NCI-H460 (cell line): ENCODE measurements at regions not wholly inside any gene's neighbourhood (a gene's known extent, or its start where the extent isn't known, plus 50 kb on each side); places are given as distances from the start of the nearest gene placed in this dataset.

Source experiments
- DNase-seq: peaks from one replicate; pipeline ENCODE4 v3.0.0-alpha.2; 2016; ENCODE audit warnings: low read depth; ENCODE audit errors: extremely low read depth

DNA sequence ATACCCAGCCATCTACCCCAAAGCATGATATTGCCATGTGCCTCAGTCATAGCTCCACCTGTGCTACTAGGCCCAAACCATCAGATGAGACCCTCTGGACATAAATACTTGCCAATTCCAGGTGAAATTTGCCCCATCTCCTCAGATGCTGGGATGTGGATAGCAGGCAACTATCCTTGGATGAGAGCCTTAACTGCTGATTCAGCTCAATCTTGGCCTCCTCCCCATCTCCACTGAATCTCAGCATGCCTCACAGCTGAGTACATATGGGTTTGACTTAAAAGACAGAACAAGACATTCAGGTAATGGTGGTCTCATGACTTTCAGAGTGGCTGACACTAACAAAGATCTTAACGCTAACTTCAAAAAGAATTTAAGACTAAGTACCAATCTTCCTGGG lies 50.8 kb upstream of the KLHL13 start:
- no peak for DNase-seq

DNA sequence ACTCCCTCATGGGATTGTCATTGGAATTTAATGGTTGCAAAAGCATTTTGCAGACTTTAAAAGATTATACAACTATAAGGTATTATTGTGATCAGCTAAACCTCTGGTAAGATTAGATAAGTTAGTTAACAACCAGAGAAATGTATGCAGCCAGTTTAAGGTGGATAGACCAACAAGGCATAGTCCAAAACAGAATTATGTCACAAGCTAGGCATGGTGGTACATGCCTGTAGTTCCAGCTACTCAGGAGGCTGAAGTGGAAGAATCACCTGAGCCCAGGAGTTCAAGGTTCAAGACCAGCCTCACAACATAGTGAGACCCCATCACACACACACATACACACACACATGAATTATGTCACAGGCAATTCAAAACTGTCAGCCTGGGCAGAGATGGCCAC lies 54.7 kb upstream of the KLHL13 start:
- no peak for DNase-seq

DNA sequence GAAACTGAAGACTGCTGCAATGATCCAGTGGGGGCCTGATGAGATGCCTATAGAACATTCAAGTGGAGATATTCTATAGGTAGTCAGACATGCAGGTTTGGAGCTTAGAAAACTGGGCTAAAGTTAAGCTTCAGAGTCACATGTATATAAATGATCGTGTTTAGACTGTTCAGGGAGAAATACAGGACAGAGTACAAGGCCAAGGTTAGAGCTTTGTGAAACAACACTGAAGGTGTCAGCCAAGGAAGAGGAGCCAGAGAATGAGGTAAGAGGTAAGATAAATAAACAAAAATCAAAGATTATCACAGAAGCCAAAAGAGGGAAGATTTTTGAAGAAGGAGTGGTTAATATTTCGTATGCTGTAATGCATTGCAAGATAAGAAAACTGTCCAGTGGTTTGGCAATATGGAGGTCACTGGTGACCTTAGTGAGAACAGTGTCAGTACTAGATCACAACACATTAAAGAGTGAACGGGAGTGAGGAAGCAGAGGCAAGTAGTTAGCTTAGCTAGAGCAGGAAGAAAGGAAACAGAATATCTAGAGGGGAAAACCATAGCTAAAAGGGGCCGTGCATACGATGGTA lies 58.0 kb upstream of the KLHL13 start:
- no peak for DNase-seq

DNA sequence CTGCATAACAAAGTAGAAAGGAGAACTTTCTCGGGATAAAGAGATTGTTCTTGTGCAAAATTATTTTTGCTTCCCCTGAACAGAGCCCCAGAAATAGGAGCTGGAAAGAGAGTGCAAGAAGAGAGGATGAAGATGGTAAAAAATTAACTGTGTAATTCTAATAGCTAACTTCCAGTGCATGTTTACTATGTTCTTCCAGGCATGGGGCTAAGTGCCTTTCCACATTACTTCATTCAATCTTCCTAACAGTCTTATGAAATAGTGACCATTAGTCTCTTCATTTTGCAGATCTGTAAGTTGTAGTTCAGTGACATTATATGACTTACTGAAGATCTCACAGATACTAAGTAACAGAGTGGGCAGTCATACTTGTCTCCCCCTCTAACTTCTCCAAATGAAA lies 61.1 kb upstream of the KLHL13 start:
- DNase-seq = no peak

DNA sequence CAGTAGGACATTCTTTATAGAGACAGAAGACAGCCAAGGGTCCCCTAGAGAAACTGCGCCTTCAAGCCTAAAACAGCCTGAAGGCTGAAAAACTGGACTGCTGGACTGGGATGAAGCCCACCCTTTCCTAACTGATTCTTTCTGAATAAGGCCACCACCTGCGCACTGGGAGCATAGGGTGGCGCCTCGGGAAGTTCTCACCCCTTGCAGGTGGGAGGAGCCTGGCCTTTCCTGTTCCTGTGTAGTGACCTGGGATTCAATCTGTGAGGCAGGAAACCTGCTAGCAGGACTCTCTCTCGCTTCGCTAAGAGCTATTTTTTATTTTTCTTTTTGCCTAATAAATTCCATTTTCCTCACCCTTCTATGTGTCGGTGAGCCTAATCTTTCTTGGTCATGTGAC lies 61.8 kb upstream of the KLHL13 start:
- no peak for DNase-seq

DNA sequence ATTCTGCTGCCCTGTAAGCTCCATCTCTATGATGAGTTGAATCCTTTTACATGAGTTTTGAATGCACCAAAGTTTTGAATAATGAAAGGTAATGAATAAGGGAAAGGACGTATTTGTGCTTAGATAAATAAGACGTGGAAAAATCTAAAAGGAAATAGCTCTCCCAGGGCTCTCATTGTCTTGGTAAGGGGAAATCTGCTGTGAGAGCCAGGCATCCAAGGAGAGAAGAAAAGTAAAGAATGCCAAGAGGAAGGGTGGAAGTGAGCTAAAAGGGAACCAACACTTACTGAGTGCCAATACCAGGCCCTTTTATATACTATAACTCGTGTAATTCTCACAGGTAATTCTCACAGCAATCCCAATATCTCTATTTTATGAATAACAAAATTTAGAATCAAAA lies 62.6 kb upstream of the KLHL13 start:
- no peak for DNase-seq

DNA sequence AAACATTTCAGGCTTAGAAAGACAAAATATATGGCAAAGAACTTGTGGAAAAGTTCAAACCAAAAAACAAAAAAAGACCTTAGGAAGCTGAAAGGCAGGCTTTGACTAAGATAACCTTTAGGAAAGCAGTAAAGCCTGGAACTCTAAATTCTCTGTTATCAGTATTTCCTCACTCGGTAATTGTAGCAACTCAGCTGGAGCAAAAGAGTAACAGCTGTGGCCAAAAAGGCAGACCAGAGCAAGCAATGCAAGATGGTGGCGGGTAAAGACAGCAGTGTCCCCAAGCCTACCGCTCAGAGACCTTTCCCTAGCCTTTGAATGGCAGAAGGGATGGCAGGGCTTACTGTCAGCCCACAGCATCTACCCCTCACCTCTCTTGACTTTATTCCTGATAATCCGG lies 63.1 kb upstream of the KLHL13 start:
- DNase-seq = no peak

DNA sequence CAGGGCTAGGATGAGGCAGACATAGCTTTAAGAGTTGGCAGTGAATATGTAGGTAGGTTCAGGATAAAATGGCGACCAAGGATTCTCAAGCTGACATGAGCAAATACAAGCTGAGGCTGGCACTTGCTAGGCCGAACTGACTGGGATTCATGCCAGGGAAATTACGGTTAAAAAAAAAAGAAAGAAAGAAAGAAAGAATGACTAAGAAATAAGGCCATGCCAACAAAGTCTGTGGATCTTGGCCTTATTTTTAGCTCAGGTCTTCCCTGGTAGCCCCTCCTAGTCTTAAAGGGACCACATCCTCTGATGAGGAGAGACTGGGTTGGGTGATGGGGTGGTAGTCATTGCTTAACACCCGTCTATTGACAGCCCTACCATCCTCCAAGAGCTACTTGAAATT lies 64.4 kb upstream of the KLHL13 start:
- no peak for DNase-seq

DNA sequence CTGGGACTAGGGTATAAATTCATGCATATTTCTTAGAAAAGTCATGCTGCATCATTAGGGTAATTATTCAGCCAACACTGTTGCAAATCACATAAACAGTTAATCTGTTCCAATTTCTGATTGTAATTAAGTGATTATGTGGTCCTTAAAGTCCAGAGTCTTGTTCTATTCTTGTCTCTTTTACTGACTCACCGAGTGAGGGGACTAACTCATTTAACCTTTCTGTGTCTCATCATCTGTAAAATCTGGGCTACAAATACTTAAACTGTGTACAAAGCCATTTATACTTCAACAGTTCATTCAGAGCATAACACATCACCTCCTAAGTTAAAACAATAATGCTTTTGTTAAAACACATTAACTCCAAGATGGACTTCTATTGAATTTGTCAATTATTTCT lies 65.4 kb upstream of the KLHL13 start:
- DNase-seq = no peak

DNA sequence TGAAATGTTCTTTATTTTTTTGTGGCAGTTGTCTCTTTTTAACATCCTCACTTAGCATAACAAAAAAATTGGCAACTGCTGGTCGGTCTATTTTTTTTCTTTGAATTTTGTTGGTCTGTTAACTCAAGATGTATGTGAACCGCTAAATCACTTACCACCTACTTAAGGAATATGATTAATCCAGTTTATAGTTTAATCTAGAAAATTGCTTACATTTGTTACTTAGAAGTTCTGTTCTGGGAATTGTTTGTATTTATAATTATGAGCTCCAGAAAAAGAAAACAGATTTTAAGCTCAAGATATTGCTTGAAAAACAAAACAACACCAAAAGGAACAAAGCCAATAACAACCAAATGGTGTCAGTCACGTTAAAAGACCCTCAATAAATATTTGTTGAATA lies 66.1 kb upstream of the KLHL13 start:
- no peak for DNase-seq

DNA sequence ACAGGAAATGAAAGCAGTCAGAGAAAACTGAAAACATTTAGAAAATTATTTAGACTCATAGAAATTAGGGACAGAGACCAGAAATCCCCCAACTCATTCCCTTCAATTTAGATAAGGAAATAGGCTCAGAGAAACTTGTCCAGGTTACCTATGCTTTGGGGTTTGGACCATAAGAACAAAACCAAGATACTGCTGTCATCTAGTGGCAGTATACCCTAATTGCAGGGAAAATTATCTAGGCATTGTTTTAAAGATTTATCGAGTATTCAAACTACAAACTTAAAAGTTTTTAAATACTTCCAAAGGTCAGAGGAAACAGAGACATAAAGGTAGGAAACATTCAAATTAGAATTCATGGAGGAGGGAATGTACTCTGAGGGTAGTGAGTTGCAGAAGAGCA lies 67.0 kb upstream of the KLHL13 start:
- DNase-seq = no peak

DNA sequence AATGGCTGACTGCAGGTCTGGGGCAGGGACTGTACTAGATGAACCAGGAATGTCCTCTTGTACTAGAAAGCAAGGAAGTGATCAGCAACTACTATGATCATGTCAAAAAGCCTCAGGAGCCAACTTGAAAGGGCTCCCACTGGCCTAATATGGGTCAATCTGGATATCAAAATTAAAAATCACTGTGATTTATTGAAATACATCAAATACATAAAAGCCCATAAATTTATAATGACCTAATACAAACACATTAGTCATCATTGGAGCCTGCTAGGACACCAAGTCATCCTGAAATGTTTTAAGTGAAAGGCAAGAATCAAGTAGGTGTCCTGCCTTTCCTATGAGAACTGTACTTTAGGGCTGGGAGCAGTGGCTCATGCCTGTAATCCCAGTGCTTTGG lies 70.5 kb upstream of the KLHL13 start:
- DNase-seq = no peak

DNA sequence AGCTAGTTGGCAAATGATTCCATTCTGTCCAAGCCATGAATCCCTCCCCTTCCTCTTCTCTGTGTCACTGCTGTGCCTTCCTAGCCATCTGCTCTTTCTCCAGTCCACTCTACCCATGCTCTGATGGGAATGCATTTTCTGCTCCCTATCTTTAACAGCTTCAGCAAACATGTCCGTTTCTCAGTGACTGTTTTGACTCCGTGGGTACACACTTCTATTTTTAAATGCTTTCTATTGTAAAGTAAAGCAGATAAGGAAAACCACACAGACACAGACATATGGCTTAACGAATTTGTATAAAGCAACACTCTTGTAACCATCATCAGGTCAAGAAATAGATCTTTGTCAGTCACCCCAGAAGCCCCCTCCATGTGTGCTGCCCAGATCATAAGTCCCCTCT lies 72.4 kb upstream of the KLHL13 start:
- DNase-seq = no peak

DNA sequence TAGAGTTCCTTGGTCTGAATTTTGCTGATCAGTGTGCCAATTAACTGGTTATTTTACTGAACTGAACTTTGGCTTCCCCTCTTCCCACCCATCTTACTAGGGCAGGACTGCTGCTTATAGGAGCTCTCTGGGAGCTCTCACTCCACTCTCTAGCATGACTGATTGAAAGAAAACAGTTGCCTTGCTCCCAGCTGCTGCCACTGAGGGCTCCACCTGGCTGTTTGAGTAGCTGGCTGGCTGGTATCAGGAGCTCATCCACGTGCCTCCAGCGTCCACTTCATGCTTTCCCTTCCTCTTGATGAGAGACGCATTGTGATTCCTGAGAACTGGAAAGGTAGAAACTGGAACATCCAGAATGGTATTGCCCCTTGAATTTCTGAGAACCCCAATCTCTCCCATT lies 73.0 kb upstream of the KLHL13 start:
- DNase-seq = no peak

DNA sequence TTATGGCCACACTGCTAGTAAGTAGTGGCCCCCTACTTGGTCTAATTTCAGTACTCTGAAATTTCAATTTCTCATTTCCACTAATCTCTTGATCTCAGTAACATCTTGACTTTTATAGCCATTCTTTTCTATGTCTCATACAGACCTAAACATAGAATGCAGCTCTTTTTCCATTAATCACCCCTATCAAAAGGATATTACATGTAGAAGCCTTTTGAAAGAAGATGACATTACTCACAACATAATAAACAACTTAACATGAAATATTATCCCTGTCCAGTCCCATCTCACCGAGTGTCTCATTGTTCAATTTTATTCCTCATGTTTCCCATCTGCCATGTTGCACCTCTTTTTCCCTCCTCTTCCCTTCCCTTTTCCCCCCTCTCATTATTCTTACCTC lies 81.1 kb upstream of the KLHL13 start:
- DNase-seq = no peak

DNA sequence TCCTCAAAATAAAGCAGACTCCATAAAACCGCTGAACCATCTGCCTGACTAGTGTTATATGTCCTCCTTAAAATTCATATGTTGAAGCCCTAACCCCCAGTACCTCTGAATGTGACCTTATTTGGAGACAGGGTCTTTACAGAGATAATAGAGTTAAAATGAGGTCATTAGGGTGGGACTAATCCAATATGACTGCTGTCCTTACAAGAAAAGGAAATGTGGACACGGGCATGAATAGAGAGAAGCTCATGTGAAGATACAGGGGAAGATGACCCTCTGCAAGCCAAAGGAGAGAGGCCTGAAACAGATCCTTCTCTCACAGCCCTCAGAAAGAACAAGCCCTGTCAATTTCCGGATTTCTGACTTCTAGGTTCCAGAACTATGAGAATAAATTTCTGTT lies 82.0 kb upstream of the KLHL13 start:
- no peak for DNase-seq

DNA sequence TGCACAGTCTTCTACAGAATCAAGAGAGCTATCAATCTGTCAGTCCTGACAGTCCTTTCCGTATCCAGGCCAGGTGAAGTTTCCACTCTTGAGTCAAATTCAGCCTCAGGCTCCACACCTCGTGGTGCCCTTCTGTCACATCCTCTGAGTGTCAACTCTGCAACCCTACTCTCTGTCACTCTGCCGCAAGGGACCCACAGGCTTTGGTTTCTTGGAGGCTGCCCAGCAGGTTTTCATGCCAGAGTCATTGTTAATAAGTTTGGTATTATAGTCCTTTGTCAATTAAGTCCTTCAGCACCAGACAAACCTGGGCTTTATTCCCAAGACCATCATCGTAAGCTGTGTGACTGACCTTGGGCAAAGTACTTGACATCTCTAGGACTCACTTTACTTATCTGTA lies 83.4 kb upstream of the KLHL13 start:
- no peak for DNase-seq

DNA sequence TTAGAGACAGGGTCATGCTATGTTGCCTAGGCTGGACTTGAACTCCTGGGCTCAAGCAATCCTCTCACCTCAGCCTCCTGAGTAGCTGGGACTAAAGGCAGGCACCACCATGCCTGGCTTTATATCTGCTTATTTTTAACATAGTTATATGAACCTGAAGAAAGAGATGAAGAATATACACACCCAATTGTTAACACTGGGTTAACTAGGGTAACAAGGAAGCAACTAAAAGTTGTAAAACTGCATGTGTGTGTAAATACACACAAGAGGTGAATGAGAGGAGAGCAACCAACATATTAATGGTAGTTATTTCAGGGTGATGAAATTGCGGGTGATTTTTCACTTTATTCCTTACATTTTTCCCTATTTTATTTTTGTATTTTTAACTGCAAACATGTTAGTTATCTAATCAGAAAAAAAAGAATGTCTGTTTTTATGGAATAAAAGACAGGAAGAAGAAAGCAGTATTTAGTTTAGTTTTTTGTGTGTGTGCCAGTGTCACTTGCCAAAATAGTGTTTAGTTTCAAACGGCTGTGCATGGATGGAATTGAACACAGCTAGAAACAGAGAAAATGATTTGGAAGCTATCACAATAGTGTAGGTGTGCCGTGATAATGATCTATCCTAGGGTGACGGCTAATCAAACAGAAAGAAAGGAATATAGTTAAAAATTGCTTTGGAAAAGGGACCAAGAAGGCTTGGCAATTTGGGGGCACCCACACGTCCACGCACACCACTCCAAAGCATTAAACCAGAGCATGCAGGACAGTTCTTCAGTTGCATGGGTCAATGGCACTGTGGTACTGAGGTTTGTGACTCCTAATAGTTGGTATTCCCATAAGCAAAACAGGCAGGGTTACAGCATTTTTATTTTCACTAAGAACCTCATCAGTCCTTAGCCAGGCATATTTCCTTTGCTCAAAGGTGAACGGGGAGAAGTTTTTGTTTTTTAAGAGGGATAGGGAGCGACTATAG lies 89.1 kb upstream of the KLHL13 start:
- no peak for DNase-seq

DNA sequence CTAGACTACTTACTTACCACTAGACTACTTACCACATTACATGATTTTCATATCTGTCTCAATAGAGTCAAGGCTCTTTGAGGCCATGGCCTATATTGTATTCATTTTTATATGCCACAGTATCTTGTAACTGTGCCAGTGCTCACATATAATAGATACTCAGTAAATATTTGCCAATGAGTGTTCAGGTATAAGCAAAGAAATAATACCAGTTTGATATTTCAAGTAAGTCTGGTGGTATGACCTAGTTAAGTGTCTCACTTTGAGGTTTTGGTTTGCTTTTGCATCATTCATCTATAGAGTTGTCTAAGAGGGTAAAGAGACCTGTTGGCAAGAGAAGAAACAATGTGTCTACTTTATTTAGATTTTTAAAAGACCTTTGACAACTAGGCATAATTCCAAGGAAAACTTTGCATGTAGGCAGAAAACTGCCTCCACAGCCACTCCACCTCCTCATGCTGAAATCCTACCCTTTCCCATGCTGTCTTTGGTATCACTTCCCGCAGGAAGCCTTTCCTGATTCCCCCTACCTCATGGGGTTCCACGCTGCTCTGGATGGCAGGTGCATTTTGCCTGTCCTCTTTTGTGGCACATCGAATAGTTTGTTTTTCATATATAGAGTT lies 91.3 kb upstream of the KLHL13 start:
- DNase-seq = no peak

DNA sequence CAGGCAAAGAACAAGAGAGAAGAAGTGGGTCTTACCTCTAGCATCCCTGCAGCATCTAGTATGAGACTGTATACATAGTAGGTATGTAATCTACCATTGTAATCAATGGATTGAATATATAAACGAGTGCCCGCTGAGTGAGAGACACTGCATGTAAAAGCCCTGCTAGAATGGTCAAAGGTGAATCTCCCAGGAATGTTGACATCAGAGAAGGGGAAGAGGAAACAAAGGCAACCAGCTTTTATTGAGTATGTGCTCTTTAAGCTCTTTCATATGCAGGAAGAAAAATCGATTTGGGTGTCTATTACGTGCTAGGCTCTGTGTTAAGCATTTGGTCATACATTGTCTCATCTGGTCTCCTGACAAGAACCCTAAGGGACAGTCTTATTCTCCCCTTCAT lies 91.9 kb upstream of the KLHL13 start:
- no peak for DNase-seq

DNA sequence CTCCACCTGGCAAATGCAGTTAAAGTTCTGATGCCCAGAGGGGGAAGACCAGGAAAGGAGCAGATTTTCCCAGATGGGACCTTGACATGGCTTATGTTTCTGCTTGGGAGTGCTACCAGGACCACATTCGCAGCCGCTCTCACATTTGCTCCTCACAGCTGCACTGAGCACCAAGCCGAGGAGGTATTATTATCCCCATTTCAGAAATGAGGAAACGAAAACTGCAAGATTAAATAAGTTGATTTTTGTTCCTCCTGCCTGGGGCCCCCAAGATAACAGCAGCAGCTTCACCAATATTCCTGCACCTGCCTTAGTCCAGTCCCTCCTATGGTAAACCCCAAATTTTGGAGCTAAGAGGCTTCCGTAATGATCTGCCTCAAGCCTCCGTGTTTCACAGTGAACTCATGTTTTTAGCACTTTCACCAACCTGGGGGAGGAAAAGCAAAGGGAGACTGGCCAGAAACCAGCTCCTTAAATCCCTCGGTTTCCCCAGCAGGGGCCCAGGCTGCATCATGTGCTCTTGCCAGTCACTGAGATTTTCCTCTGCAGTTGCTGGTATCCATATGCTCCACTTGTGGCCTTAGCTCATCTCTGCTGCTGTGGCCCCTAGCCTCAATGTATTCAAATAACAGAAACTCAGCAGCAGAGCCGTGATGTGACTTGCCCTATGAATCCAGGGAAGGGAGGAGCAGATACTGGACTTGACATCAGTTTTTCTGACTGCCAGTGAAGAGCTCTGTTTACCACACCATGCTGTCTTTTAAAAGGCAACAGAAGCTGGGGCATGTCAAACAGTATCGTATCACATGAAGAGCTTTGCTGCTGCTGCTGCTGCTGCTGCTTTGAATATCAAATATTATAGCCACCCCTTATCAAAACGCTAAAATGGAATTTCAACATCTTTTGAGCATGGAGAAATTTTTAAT lies 95.5 kb upstream of the KLHL13 start:
- no peak for DNase-seq
